ENCODE measurements at regions not wholly inside any gene's neighbourhood (a gene's known extent, or its start where the extent isn't known, plus 50 kb on each side); places are given as distances from the start of the nearest gene placed in this dataset.
"Not testable (repeated sequence)": the region's sequence is repeated elsewhere in the genome, so short reads cannot be mapped to it uniquely, and the experiment has no call there.

DNA sequence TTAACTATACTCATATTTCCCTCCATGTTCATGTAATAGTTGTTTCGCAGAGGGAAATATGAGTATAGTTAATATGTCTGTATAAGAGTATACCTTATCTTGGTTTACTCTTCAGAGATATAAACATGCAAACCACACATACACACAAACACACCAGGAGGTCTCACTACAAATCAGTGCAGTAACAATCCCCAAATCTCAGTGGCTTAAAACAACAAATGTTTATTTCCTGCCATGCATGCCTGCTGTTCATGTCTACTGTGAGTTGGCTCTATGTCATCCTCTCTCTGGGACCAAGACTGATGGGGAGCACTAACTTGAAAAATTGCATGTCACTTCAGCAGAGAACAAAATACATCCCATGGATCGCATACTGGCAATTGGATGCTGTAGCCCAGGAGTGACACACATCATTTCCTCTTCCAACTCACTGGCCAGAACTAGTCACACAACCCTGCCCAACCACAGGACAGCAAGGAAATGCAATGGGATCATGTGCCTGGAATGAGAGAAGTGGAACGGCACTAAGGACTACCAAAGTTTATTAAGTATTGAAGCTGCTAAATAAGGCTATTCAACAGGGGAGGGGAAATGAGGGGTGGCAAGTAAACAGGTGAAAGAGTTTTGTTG lies 89.0 kb upstream of the DTNBP1 start:
- H3K4me3 ChIP-seq (ENCODE audit: low read depth, low read length): no peak overlapping the region
- TF ChIP-seq, protein P1, sequence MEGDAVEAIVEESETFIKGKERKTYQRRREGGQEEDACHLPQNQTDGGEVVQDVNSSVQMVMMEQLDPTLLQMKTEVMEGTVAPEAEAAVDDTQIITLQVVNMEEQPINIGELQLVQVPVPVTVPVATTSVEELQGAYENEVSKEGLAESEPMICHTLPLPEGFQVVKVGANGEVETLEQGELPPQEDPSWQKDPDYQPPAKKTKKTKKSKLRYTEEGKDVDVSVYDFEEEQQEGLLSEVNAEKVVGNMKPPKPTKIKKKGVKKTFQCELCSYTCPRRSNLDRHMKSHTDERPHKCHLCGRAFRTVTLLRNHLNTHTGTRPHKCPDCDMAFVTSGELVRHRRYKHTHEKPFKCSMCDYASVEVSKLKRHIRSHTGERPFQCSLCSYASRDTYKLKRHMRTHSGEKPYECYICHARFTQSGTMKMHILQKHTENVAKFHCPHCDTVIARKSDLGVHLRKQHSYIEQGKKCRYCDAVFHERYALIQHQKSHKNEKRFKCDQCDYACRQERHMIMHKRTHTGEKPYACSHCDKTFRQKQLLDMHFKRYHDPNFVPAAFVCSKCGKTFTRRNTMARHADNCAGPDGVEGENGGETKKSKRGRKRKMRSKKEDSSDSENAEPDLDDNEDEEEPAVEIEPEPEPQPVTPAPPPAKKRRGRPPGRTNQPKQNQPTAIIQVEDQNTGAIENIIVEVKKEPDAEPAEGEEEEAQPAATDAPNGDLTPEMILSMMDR (IDR thresholded peaks at IDR 0.05; ENCODE audit: low read depth, low read length): no peak

DNA sequence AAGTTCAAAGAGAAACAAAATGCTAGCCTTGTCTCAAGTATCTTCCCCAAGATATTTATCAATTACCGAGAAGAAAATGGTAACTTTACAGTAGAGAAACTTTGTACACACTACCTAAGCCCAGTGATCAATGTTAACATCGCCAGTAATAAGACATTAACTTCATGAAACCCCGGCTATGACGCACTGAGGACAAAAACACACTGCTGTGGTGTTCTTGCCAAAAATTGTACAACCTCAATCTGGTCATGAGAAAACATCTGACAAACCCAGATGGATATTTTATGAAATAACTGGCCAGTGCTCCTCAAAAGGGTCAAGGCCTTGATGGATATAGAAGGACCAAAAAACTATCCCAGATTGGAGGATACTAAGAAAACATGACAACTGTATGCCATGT lies 85.5 kb upstream of the DTNBP1 start:
- H3K4me3 ChIP-seq (ENCODE audit: low read depth, low read length): no peak overlapping the region
- TF ChIP-seq, protein P1 (IDR thresholded peaks at IDR 0.05; ENCODE audit: low read depth, low read length): no peak

DNA sequence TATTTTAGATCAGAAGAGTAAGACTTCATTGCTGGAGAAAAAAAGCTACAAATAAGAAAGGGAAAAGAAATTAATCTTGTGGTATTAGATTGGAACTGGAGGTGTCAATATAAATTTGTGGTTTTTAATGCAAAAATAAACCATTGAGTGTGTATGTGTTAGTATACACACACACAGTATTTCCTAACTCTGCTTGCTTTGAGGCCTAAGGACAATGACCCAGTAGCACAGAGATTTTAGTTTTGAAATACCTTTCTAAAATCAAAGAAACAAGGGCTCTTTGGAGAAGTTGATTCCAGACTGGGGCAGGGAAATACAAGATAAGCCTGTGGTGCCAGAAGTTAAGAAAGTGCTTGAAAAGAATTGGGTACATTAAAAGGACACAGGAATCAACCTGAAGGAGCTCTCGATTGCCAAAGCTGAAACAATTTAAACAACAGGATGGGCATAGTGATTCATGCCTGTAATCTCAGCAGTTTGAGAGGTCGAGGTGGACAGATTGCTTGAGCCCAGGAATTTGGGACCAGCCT lies 84.6 kb upstream of the DTNBP1 start:
- TF ChIP-seq, protein P1 (IDR thresholded peaks at IDR 0.05; ENCODE audit: low read depth, low read length): no peak
- H3K4me3 ChIP-seq (ENCODE audit: low read depth, low read length): no peak overlapping the region

DNA sequence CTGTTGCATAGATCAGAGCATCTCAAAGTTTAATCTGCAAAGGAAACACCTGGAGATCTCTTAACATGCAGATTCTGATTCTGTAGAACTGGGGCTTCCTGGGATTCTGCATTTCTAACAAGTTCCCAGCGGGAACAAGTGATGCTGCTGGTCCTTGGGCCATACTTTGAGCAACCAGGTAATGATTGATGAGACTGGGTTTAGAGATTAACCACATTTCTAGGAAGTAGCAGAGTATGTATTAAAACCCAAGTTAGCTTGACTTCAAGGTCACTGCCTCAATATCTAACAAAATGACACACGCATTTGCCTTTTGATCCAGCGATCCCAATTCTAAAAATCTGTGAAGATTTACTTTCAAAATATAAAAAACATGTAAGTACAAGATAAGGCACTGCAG lies 83.0 kb upstream of the DTNBP1 start:
- TF ChIP-seq, protein P1 (IDR thresholded peaks at IDR 0.05; ENCODE audit: low read depth, low read length): no peak
- no peak overlapping the region for H3K4me3 ChIP-seq (ENCODE audit: low read depth, low read length)

- TF ChIP-seq, protein P1 (IDR thresholded peaks at IDR 0.05; ENCODE audit: low read depth, low read length): no peak
- H3K4me3 ChIP-seq (ENCODE audit: low read depth, low read length): no peak overlapping the region
Measured at GRCh38 chr6:15744818-15745402, 82.1 kb upstream of the DTNBP1 start.

DNA sequence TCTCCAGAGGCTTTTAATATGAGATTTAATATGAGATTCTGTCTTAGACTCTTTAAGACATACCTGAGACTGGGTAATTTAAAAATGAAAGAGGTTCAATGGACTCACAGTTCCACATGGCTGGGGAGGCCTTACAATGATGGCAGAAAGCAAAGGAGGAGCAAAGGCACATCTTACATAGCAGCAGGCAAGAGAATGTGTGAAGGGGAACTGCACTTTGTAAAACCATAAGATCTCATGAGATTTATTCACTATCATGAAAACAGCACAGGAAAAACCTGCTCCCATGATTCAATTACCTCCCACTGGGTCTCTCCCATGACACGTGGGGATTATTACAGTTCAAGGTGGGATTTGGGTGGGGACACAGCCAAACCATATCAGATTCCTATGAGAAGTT lies 79.2 kb upstream of the DTNBP1 start:
- not testable (repeated sequence) for H3K4me3 ChIP-seq (ENCODE audit: low read depth, low read length)

DNA sequence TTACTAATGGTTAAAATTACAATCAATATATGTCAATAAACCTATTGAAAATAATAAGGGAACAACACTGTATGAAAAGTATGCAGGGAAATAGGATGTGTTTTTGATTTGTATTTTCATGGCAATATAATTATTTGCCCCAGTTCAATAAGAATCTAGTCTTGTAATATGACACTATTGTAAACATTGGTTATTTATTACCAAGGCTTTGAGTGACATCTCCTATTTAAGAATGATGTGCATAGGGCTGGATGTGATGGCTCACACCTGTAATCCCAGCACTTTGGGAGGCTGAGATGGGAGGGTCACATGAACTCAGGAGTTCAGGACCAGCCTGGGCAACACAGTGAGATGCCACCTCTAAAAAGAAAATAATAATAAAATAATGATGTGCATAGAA lies 78.6 kb upstream of the DTNBP1 start:
- TF ChIP-seq, protein P1 (IDR thresholded peaks at IDR 0.05; ENCODE audit: low read depth, low read length): no peak

More for the DNA sequence above, 78.6 kb upstream of the DTNBP1 start:
- no peak overlapping the region for H3K4me3 ChIP-seq (ENCODE audit: low read depth, low read length)

Data from WI38 (cell line).